ENCODE measurements at regions not wholly inside any gene's neighbourhood (a gene's known extent, or its start where the extent isn't known, plus 50 kb on each side); places are given as distances from the start of the nearest gene placed in this dataset.

DNA sequence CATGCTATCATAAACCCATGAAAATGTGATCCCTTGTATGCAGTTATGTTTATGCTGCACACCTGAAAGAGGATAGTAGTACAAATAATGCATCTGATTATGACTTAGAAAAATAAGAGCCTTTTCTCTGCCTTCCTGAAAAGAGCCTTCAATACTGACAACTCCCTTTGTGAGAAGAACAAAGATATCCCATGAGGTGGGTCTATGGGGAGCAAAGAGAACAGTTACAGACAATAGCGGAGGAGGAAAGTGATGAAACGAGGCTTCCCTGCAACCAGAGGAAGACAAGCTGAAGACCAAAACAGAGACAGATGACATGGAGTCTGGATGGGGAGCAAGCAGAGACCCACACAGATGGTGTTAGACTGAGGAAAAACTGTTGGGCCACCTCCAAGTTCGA lies 598.3 kb upstream of the PLXNA2 start (continued):
- TF ChIP-seq, protein P1, sequence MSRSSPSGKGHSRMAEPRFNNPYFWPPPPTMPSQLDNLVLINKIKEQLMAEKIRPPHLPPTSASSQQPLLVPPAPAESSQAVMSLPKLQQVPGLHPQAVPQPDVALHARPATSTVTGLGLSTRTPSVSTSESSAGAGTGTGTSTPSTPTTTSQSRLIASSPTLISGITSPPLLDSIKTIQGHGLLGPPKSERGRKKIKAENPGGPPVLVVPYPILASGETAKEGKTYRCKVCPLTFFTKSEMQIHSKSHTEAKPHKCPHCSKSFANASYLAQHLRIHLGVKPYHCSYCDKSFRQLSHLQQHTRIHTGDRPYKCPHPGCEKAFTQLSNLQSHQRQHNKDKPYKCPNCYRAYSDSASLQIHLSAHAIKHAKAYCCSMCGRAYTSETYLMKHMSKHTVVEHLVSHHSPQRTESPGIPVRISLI (tag by site-specific recombination; IDR thresholded peaks at IDR 0.05): no peak

DNA sequence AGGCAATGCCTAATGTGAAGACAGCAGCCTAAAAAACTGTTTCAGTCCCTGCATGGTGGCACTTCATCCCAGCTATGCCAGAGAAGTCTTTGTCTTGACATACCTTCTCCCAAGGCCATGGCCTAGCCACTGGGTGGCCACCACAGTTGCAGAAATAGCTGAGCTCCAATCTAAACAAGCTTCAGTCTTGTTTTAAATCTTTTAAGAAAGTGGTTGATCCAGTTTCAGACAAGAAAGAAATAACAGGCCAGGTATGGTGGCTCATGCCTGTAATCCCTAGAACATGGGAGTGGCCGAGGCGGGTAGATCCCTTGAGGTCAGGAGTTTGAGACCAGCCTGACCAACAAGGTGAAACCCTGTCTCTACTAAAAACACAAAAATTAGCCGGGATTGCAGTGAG lies 600.0 kb upstream of the PLXNA2 start:
- Histone ChIP-seq H3K4me3 (ENCODE audit: low read depth, low read length) (no peak overlapping the region), H3K27ac (ENCODE audit: extremely low read depth, low read depth, low read length) (no peak overlapping the region), H3K36me3 (ENCODE audit: control insufficient read depth in 2 of 2, insufficient read depth in 1 of 2, low read length in 2 of 2) (no peaks in the 10 kb centered on the region), H3K9me3 (ENCODE audit: control insufficient read depth, insufficient read depth, low read depth, low read length) (no peaks in the 10 kb centered on the region), H3K4me1 (ENCODE audit: control insufficient read depth, insufficient read depth, low read length) (no peaks in the 10 kb centered on the region)
- ChIA-PET CTCF (interaction anchor here (0.6 kb wide), 1 partner anchor 101 kb away, joined by 3 read pairs; no protein-coding TSS in a partner anchor), POLR2A (no interaction called here)
- TF ChIP-seq ZNF248 (tag by site-specific recombination; IDR thresholded peaks at IDR 0.05): no peak

DNA sequence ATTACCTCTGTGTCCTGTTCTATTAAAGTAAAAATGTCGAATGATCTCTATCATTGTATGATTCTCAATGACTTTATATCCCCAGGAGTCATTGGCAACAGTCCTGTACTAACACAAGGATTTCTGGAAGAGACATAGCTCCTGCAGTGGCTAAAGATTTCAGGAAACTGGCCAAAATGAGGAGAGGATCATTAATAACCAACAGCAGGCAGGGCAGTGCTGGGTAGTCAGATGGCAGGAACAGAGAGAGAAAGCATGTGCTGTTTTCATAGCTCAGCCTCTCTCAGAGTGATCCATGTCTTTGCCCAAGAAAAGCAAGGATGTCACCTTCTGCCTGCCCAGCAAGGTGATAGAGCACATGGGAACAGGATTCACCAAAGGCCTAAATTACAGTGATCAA lies 604.7 kb upstream of the PLXNA2 start:
- Histone ChIP-seq H3K36me3 (ENCODE audit: control insufficient read depth in 2 of 2, insufficient read depth in 1 of 2, low read length in 2 of 2) (no peaks in the 10 kb centered on the region), H3K4me1 (ENCODE audit: control insufficient read depth, insufficient read depth, low read length) (no peaks in the 10 kb centered on the region), H3K27ac (ENCODE audit: extremely low read depth, low read depth, low read length) (no peak overlapping the region), H3K9me3 (ENCODE audit: control insufficient read depth, insufficient read depth, low read depth, low read length) (no peaks in the 10 kb centered on the region), H3K4me3 (ENCODE audit: low read depth, low read length) (no peak overlapping the region)
- ChIA-PET POLR2A (no interaction called here), CTCF (no interaction called here)
- TF ChIP-seq ZNF112 (tag by site-specific recombination; IDR thresholded peaks at IDR 0.05): no peak
- TF ChIP-seq, protein P2, sequence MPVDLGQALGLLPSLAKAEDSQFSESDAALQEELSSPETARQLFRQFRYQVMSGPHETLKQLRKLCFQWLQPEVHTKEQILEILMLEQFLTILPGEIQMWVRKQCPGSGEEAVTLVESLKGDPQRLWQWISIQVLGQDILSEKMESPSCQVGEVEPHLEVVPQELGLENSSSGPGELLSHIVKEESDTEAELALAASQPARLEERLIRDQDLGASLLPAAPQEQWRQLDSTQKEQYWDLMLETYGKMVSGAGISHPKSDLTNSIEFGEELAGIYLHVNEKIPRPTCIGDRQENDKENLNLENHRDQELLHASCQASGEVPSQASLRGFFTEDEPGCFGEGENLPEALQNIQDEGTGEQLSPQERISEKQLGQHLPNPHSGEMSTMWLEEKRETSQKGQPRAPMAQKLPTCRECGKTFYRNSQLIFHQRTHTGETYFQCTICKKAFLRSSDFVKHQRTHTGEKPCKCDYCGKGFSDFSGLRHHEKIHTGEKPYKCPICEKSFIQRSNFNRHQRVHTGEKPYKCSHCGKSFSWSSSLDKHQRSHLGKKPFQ (tag by site-specific recombination; IDR thresholded peaks at IDR 0.05): no peak
- TF ChIP-seq, protein P3, sequence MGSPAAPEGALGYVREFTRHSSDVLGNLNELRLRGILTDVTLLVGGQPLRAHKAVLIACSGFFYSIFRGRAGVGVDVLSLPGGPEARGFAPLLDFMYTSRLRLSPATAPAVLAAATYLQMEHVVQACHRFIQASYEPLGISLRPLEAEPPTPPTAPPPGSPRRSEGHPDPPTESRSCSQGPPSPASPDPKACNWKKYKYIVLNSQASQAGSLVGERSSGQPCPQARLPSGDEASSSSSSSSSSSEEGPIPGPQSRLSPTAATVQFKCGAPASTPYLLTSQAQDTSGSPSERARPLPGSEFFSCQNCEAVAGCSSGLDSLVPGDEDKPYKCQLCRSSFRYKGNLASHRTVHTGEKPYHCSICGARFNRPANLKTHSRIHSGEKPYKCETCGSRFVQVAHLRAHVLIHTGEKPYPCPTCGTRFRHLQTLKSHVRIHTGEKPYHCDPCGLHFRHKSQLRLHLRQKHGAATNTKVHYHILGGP (tag by site-specific recombination; IDR thresholded peaks at IDR 0.05): no peak
- TF ChIP-seq ZNF623 (tag by site-specific recombination; IDR thresholded peaks at IDR 0.05): no peak
- no peak for TF ChIP-seq ZNF626 (tag by site-specific recombination; IDR thresholded peaks at IDR 0.05)
- TF ChIP-seq ZNF555 (tag by site-specific recombination; conservative IDR thresholded peaks at IDR 0.05): no peak
- TF ChIP-seq KLF8 (tag by site-specific recombination; IDR thresholded peaks at IDR 0.05): no peak
- TF ChIP-seq ZNF174 (tag by site-specific recombination; IDR thresholded peaks at IDR 0.05): no peak
- no peak for TF ChIP-seq GLI4 (tag by site-specific recombination; IDR thresholded peaks at IDR 0.05)
- TF ChIP-seq, protein P4, sequence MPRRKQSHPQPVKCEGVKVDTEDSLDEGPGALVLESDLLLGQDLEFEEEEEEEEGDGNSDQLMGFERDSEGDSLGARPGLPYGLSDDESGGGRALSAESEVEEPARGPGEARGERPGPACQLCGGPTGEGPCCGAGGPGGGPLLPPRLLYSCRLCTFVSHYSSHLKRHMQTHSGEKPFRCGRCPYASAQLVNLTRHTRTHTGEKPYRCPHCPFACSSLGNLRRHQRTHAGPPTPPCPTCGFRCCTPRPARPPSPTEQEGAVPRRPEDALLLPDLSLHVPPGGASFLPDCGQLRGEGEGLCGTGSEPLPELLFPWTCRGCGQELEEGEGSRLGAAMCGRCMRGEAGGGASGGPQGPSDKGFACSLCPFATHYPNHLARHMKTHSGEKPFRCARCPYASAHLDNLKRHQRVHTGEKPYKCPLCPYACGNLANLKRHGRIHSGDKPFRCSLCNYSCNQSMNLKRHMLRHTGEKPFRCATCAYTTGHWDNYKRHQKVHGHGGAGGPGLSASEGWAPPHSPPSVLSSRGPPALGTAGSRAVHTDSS (tag by site-specific recombination; IDR thresholded peaks at IDR 0.05): no peak
- TF ChIP-seq ZNF354C (tag by site-specific recombination; IDR thresholded peaks at IDR 0.05; ENCODE audit: borderline replicate concordance, low read depth): no peak
- TF ChIP-seq, protein P5, sequence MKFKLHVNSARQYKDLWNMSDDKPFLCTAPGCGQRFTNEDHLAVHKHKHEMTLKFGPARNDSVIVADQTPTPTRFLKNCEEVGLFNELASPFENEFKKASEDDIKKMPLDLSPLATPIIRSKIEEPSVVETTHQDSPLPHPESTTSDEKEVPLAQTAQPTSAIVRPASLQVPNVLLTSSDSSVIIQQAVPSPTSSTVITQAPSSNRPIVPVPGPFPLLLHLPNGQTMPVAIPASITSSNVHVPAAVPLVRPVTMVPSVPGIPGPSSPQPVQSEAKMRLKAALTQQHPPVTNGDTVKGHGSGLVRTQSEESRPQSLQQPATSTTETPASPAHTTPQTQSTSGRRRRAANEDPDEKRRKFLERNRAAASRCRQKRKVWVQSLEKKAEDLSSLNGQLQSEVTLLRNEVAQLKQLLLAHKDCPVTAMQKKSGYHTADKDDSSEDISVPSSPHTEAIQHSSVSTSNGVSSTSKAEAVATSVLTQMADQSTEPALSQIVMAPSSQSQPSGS (tag by site-specific recombination; IDR thresholded peaks at IDR 0.05; ENCODE audit: low read depth): no peak
- no peak for TF ChIP-seq ZNF121 (tag by site-specific recombination; IDR thresholded peaks at IDR 0.05)
- no peak for TF ChIP-seq ZNF19 (tag by site-specific recombination; IDR thresholded peaks at IDR 0.05; ENCODE audit: low read depth)
- TF ChIP-seq ZNF211 (tag by site-specific recombination; IDR thresholded peaks at IDR 0.05; ENCODE audit: low read depth): no peak
